ENCODE measurements at regions not wholly inside any gene's neighbourhood (a gene's known extent, or its start where the extent isn't known, plus 50 kb on each side); places are given as distances from the start of the nearest gene placed in this dataset.

GRCh38 chr10:17512341-17513001 lies 58.1 kb upstream of the ST8SIA6 start (continued):
- TF ChIP-seq CTCF (IDR thresholded peaks at IDR 0.05 in 2 of 3, conservative IDR thresholded peaks at IDR 0.05 in 1 of 3; ENCODE audit: borderline replicate concordance in 1 of 3, insufficient read depth in 1 of 3, low read depth in 2 of 3, low read length in 2 of 3) = no peak
- TF ChIP-seq CEBPB (IDR thresholded peaks at IDR 0.05; ENCODE audit: low read depth) = peak; percentile 81
- peak; percentile 42 for TF ChIP-seq YY1 (IDR thresholded peaks at IDR 0.05; ENCODE audit: extremely low read depth, insufficient replicate concordance, low read depth, low read length)
- no peak for TF ChIP-seq REST (IDR thresholded peaks at IDR 0.05; ENCODE audit: low read depth)
- TF ChIP-seq FOSL1 (IDR thresholded peaks at IDR 0.05; ENCODE audit: low read depth) = peak; percentile 87
- TF ChIP-seq SRF (IDR thresholded peaks at IDR 0.05; ENCODE audit: low read depth) = peak; percentile 68; the same call in 1 of the 2 replicates
- TF ChIP-seq MAX (IDR thresholded peaks at IDR 0.05) = peak; percentile 42; the same call in 1 of the 2 replicates
- TF ChIP-seq CBX3 (IDR thresholded peaks at IDR 0.05; ENCODE audit: low read depth) = peak; percentile 88; the same call in 1 of the 2 replicates
- peak; percentile 91 for TF ChIP-seq SP1 (IDR thresholded peaks at IDR 0.05; ENCODE audit: low read depth)
- peak; percentile 25; the same call in 1 of the 2 replicates for TF ChIP-seq RAD21 (IDR thresholded peaks at IDR 0.05; ENCODE audit: low read depth)
- TF ChIP-seq ZNF274 (IDR thresholded peaks at IDR 0.05; ENCODE audit: low read depth, low read length) = no peak
